ENCODE measurements at regions not wholly inside any gene's neighbourhood (a gene's known extent, or its start where the extent isn't known, plus 50 kb on each side); places are given as distances from the start of the nearest gene placed in this dataset.
"Not testable (repeated sequence)": the region's sequence is repeated elsewhere in the genome, so short reads cannot be mapped to it uniquely, and the experiment has no call there.

DNA sequence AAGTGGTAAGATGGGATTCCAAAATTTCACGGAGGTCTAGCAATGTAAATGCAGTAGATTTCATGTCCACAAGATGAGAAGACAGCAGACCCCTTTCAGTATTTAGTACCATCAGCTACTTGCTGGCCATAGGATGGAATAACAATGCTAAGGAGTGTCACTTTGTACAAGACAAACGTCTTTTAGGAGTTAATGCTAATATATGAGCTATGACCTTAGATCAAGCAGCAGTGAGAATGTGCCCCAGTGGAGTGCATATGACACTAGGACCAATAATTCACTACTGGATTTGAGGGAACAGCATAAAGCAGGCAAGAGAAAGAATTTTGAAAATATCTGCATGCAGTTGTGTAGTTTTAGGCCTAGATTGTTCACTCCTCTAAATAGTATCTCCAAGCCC, 182.8 kb upstream of the ZNF804B start:
- intact Hi-C loops (cut with micrococcal nuclease): no loop called here
- 64% methylated on average over 2 of the region's 2 CpGs for WGBS (ENCODE audit: insufficient coverage)
- TF ChIP-seq, protein P1, sequence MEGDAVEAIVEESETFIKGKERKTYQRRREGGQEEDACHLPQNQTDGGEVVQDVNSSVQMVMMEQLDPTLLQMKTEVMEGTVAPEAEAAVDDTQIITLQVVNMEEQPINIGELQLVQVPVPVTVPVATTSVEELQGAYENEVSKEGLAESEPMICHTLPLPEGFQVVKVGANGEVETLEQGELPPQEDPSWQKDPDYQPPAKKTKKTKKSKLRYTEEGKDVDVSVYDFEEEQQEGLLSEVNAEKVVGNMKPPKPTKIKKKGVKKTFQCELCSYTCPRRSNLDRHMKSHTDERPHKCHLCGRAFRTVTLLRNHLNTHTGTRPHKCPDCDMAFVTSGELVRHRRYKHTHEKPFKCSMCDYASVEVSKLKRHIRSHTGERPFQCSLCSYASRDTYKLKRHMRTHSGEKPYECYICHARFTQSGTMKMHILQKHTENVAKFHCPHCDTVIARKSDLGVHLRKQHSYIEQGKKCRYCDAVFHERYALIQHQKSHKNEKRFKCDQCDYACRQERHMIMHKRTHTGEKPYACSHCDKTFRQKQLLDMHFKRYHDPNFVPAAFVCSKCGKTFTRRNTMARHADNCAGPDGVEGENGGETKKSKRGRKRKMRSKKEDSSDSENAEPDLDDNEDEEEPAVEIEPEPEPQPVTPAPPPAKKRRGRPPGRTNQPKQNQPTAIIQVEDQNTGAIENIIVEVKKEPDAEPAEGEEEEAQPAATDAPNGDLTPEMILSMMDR (IDR thresholded peaks at IDR 0.05): no peak
- Histone ChIP-seq H3K27me3 (ENCODE audit: control insufficient read depth, insufficient read depth, low read length) (no peaks in the 10 kb centered on the region), H3K4me1 (ENCODE audit: control insufficient read depth, insufficient read depth, low read length) (no peaks in the 10 kb centered on the region), H3K4me3 (ENCODE audit: low read length) (no peak overlapping the region), H3K36me3 (ENCODE audit: control insufficient read depth, insufficient read depth, low read length) (no peaks in the 10 kb centered on the region), H3K27ac (ENCODE audit: low read length) (no peak overlapping the region), H3K9me3 (ENCODE audit: control insufficient read depth, insufficient read depth, low read length) (no peaks in the 10 kb centered on the region)
- Mint-ChIP-seq H3K4me3 (no peak overlapping the region), H3K4me1 (no peaks in the 10 kb centered on the region), H3K36me3 (no peaks in the 10 kb centered on the region), H3K9me3 (peaks cover 6 to 8% of the 10 kb centered on the region in 2 donors), H3K27ac (no peak overlapping the region), H3K27me3 (ENCODE audit: low read depth in 2 of 2) (no peaks in the 10 kb centered on the region)
- no peak for DNase-seq
- no peak for ATAC-seq

- Mint-ChIP-seq H3K27ac (no peak overlapping the region), H3K4me1 (no peaks in the 10 kb centered on the region), H3K4me3 (no peak overlapping the region), H3K36me3 (no peaks in the 10 kb centered on the region), H3K27me3 (ENCODE audit: low read depth in 2 of 2) (no peaks in the 10 kb centered on the region), H3K9me3 (peaks cover 4 to 7% of the 10 kb centered on the region in 2 donors)
- no peaks in the 10 kb centered on the region for H3K36me3 ChIP-seq (ENCODE audit: control insufficient read depth, insufficient read depth, low read length)
- no peaks in the 10 kb centered on the region for H3K27me3 ChIP-seq (ENCODE audit: control insufficient read depth, insufficient read depth, low read length)
- intact Hi-C loops (cut with micrococcal nuclease): no loop called here
- ATAC-seq (no peak), DNase-seq (no peak)
- H3K4me3 ChIP-seq (ENCODE audit: low read length): no peak overlapping the region
- TF ChIP-seq, protein P1 (IDR thresholded peaks at IDR 0.05): no peak
- no peak overlapping the region for H3K27ac ChIP-seq (ENCODE audit: low read length)
- no peaks in the 10 kb centered on the region for H3K9me3 ChIP-seq (ENCODE audit: control insufficient read depth, insufficient read depth, low read length)
- no peaks in the 10 kb centered on the region for H3K4me1 ChIP-seq (ENCODE audit: control insufficient read depth, insufficient read depth, low read length)
- 69% methylated on average over 6 of the region's 6 CpGs for WGBS (ENCODE audit: insufficient coverage)
These were observed 193.3 kb upstream of the ZNF804B start for GRCh38 chr7:88566162-88566729.

GRCh38 chr7:88565401-88565800, 194.1 kb upstream of the ZNF804B start:
- Histone ChIP-seq H3K36me3 (ENCODE audit: control insufficient read depth, insufficient read depth, low read length) (no peaks in the 10 kb centered on the region), H3K9me3 (ENCODE audit: control insufficient read depth, insufficient read depth, low read length) (no peaks in the 10 kb centered on the region), H3K4me1 (ENCODE audit: control insufficient read depth, insufficient read depth, low read length) (no peaks in the 10 kb centered on the region), H3K27ac (ENCODE audit: low read length) (no peak overlapping the region), H3K4me3 (ENCODE audit: low read length) (no peak overlapping the region), H3K27me3 (ENCODE audit: control insufficient read depth, insufficient read depth, low read length) (no peaks in the 10 kb centered on the region)
- 95% methylated on average over 9 of the region's 9 CpGs for whole genome bisulfite sequencing (ENCODE audit: insufficient coverage)
- intact Hi-C loops (cut with micrococcal nuclease): no loop called here
- Mint-ChIP-seq H3K36me3 (no peaks in the 10 kb centered on the region), H3K27ac (no peak overlapping the region), H3K4me1 (no peaks in the 10 kb centered on the region), H3K9me3 (peaks cover 4% of the 10 kb centered on the region in 2 donors), H3K27me3 (ENCODE audit: low read depth in 2 of 2) (no peaks in the 10 kb centered on the region), H3K4me3 (no peak overlapping the region)
- TF ChIP-seq, protein P1 (IDR thresholded peaks at IDR 0.05): no peak
- DNase-seq: no peak
- no peak for ATAC-seq

- H3K4me3 Mint-ChIP-seq; H3K27ac ChIP-seq (ENCODE audit: low read length): not testable (repeated sequence)
- 96% methylated on average over 17 of the region's 17 CpGs for WGBS (ENCODE audit: insufficient coverage)
These were observed 203.1 kb upstream of the ZNF804B start for GRCh38 chr7:88556441-88556840.

GRCh38 chr7:88554847-88555246, 204.7 kb upstream of the ZNF804B start:
- H3K36me3 Mint-ChIP-seq, ATAC-seq: not testable (repeated sequence)

More at GRCh38 chr7:88556441-88556840, 203.1 kb upstream of the ZNF804B start:
- H3K4me3 ChIP-seq (ENCODE audit: low read length); H3K9me3 ChIP-seq (ENCODE audit: control insufficient read depth, insufficient read depth, low read length); H3K27me3 Mint-ChIP-seq (ENCODE audit: low read depth in 2 of 2); H3K27me3 ChIP-seq (ENCODE audit: control insufficient read depth, insufficient read depth, low read length); H3K36me3 ChIP-seq (ENCODE audit: control insufficient read depth, insufficient read depth, low read length); H3K4me1 Mint-ChIP-seq; H3K36me3 Mint-ChIP-seq; intact Hi-C loops (cut with micrococcal nuclease); DNase-seq; H3K27ac Mint-ChIP-seq; H3K4me1 ChIP-seq (ENCODE audit: control insufficient read depth, insufficient read depth, low read length); ATAC-seq: not testable (repeated sequence)
- peaks cover 5 to 10% of the 10 kb centered on the region in 2 donors for H3K9me3 Mint-ChIP-seq

More at GRCh38 chr7:88554847-88555246, 204.7 kb upstream of the ZNF804B start:
- H3K27me3 ChIP-seq (ENCODE audit: control insufficient read depth, insufficient read depth, low read length); H3K4me1 Mint-ChIP-seq; DNase-seq; H3K27me3 Mint-ChIP-seq (ENCODE audit: low read depth in 2 of 2); H3K36me3 ChIP-seq (ENCODE audit: control insufficient read depth, insufficient read depth, low read length); intact Hi-C loops (cut with micrococcal nuclease); H3K27ac ChIP-seq (ENCODE audit: low read length); H3K27ac Mint-ChIP-seq; H3K4me3 Mint-ChIP-seq; H3K4me1 ChIP-seq (ENCODE audit: control insufficient read depth, insufficient read depth, low read length); H3K4me3 ChIP-seq (ENCODE audit: low read length); H3K9me3 ChIP-seq (ENCODE audit: control insufficient read depth, insufficient read depth, low read length): not testable (repeated sequence)
- WGBS (ENCODE audit: insufficient coverage): no CpG with 5 or more reads among the region's 4 CpGs
- H3K9me3 Mint-ChIP-seq: peaks cover 5 to 10% of the 10 kb centered on the region in 2 donors
